Lung (tissue), 11 donors: ENCODE measurements at regions not wholly inside any gene's neighbourhood (a gene's known extent, or its start where the extent isn't known, plus 50 kb on each side); places are given as distances from the start of the nearest gene placed in this dataset.

Experiments
- ATAC-seq: fragments of 200-7000 bp; cut with Tn5 transposase; one replicate; pipeline ENCODE4 v1.9.1; 2020; ENCODE audit warnings: moderate number of reproducible peaks; ENCODE audit not compliant: insufficient read depth, low FRiP score
- DNase-seq, 3 donors: peaks; one replicate each; pipeline ENCODE4 v3.0.0-alpha.2; 2013 to 2017
- H3K27ac ChIP-seq, 2 donors: one replicate each; pipeline ENCODE4 v1.5.1; 2013; ENCODE audit warnings: mild to moderate bottlenecking in 2 of 2, moderate library complexity in 2 of 2, control low read depth in 1 of 2, inconsistent platforms in 1 of 2, low read depth in 1 of 2, low read length in 1 of 2
- H3K27me3 ChIP-seq, 3 donors: one replicate each; pipeline ENCODE4 v1.5.1; 2013; ENCODE audit warnings: low read length in 2 of 3; ENCODE audit not compliant: control insufficient read depth in 3 of 3, insufficient read depth in 3 of 3
- H3K36me3 ChIP-seq, 4 donors: one replicate each; pipeline ENCODE4 v1.5.1; 2013; ENCODE audit warnings: low read length in 4 of 4, mild to moderate bottlenecking in 1 of 4, moderate library complexity in 1 of 4; ENCODE audit not compliant: control insufficient read depth in 4 of 4, insufficient read depth in 4 of 4
- H3K4me1 ChIP-seq, 5 donors: one replicate each; pipeline ENCODE4 v1.5.1; 2013; ENCODE audit warnings: low read length in 5 of 5, mild to moderate bottlenecking in 2 of 5, moderate library complexity in 1 of 5; ENCODE audit not compliant: control insufficient read depth in 5 of 5, insufficient read depth in 5 of 5
- H3K4me3 ChIP-seq: one replicate; pipeline ENCODE4 v1.5.1; 2013; ENCODE audit warnings: mild to moderate bottlenecking, control low read depth, moderate library complexity
- H3K9ac ChIP-seq, 2 donors: one replicate each; pipeline ENCODE4 v1.5.1; 2013; ENCODE audit warnings: low read length in 2 of 2, control low read depth in 1 of 2; ENCODE audit not compliant: insufficient read depth in 1 of 2
- H3K9me3 ChIP-seq, 4 donors: one replicate each; pipeline ENCODE4 v1.5.1; 2013; ENCODE audit warnings: low read length in 3 of 4, mild to moderate bottlenecking in 1 of 4, moderate library complexity in 1 of 4; ENCODE audit not compliant: control insufficient read depth in 4 of 4, insufficient read depth in 3 of 4
- WGBS, 2 donors: extraction: QIAGEN DNeasy Blood & Tissue Kit; methylation state at CpG; one replicate each; pipeline ENCODE4 v1.1.7; 2013; 5-methylcytosine and 5-hydroxymethylcytosine counted together
- TF ChIP-seq, protein P1 (sequence below): IDR thresholded peaks from 2 replicates; pipeline ENCODE4 v1.5.1; 2012; ENCODE audit warnings: mild to moderate bottlenecking; ENCODE audit errors: control extremely low read depth, extremely low read depth
- donor health status: control.
- donor health status: control.
- donor health status: Bipolar disorder and iron deficiency.
- donor health status: healthy.
- donor health status: DM: yes; HTN: yes; CAD: no.

DNA sequence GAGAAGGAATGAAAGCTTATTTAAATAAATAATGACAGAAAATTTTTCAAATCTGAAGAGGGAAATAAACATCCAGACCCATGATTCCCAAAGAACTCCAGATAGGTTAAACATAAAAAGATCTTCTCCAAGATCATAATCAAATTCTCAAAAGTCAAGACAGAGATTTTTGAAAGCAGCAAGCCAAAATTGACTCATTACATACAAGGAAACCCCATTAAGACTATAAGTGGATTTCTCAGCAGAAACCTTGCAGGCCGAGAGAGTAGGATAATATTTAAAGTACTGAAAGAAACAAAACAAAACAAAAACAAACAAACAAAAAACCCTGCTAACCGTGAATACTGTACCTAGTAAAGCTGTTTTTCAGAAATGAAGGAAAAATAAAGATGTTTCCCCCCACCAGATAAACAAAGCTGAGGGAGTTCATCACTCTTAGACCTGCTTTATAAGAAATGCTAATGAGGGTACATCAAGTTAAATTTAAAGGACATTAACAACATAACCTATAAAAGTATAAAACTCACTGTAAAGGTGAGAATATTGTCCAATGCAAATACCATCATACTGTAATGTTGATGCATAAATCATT is 412.2 kb downstream of the INSC start:
- DNase-seq, result no peak
- Histone ChIP-seq H3K9me3 (peaks cover 0 to 14% (median 9%) of the 10 kb centered on the region in 4 donors), H3K4me1 (no peaks in the 10 kb centered on the region), H3K9ac (no peak overlapping the region), H3K27ac (no peak overlapping the region), H3K27me3 (no peaks in the 10 kb centered on the region), H3K36me3 (no peaks in the 10 kb centered on the region), H3K4me3 (no peak overlapping the region)
- TF ChIP-seq, protein P1, sequence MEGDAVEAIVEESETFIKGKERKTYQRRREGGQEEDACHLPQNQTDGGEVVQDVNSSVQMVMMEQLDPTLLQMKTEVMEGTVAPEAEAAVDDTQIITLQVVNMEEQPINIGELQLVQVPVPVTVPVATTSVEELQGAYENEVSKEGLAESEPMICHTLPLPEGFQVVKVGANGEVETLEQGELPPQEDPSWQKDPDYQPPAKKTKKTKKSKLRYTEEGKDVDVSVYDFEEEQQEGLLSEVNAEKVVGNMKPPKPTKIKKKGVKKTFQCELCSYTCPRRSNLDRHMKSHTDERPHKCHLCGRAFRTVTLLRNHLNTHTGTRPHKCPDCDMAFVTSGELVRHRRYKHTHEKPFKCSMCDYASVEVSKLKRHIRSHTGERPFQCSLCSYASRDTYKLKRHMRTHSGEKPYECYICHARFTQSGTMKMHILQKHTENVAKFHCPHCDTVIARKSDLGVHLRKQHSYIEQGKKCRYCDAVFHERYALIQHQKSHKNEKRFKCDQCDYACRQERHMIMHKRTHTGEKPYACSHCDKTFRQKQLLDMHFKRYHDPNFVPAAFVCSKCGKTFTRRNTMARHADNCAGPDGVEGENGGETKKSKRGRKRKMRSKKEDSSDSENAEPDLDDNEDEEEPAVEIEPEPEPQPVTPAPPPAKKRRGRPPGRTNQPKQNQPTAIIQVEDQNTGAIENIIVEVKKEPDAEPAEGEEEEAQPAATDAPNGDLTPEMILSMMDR, result no peak
- 67 to 93% methylated on average over 2 of the region's 2 CpGs for WGBS, 2 donors
- ATAC-seq, result no peak

DNA sequence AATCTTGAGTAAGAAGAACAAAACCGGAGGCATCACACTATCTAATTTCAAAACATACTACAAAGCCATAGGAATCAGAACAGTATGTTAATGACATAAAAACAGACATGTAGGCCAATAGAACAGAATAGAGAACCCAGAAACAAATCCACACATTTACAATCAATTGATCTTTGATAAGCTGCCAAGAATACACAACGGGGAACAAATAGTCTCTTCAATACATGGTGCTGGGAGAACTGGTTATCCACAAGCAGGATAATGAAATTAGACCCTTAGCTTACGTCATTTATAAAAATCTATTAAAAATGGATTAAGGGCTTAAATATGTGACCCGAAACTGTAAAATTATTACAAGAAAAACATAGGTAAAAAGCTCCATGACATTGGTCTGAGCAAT is 417.7 kb downstream of the INSC start:
- 85 to 93% methylated on average over 4 of the region's 4 CpGs for WGBS, 2 donors
- ATAC-seq (no peak), DNase-seq (no peak)
- no peaks in the 10 kb centered on the region for H3K36me3 ChIP-seq
- no peaks in the 10 kb centered on the region for H3K4me1 ChIP-seq
- no peak overlapping the region for H3K27ac ChIP-seq
- H3K4me3 ChIP-seq, result no peak overlapping the region
- H3K9me3 ChIP-seq, result peaks cover 0 to 4% (median 2%) of the 10 kb centered on the region in 4 donors
- no peak overlapping the region for H3K9ac ChIP-seq
- no peaks in the 10 kb centered on the region for H3K27me3 ChIP-seq
- TF ChIP-seq, protein P1, result no peak

DNA sequence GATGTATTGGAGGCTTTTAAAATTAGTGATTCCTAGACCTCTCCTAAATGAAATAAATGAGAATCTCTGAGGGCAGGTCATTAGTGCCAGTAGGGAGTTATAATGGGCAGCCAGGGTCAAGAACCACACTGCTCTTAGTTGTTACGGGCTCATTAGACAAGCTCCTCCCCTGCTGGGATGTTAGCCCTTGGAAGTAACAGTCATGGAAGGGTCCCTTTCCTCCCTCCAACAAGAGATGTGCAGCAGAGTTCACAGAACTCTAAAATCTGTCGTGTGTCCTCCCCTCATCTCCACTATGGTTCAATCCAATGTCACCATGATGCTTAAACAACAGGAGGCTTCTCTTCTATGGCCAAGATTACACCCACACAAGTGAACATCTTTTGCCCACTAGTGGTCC is 419.5 kb downstream of the INSC start:
- no peak for ATAC-seq

More for the DNA sequence above, 419.5 kb downstream of the INSC start:
- H3K36me3 ChIP-seq, result no peaks in the 10 kb centered on the region
- H3K4me1 ChIP-seq, result no peaks in the 10 kb centered on the region
- H3K27ac ChIP-seq, result no peak overlapping the region
- no peak for DNase-seq
- no peaks in the 10 kb centered on the region for H3K27me3 ChIP-seq
- H3K9me3 ChIP-seq, result peaks cover 0 to 4% (median 0%) of the 10 kb centered on the region in 4 donors
- WGBS, 2 donors, result 89 to 92% methylated on average over 2 of the region's 2 CpGs
- TF ChIP-seq, protein P1, result no peak
- H3K4me3 ChIP-seq, result no peak overlapping the region
- H3K9ac ChIP-seq, result no peak overlapping the region
